HG02938 (cell line): ENCODE measurements at regions not wholly inside any gene's neighbourhood (a gene's known extent, or its start where the extent isn't known, plus 50 kb on each side); places are given as distances from the start of the nearest gene placed in this dataset.
A peak's percentile ranks its signal among the peaks of the same experiment; 100 is the strongest.

Source experiments
- ATAC-seq: cut with Tn5 transposase; IDR thresholded peaks from one replicate; pipeline ENCODE4 v1.9.1; 2021; ENCODE audit warnings: mild to moderate bottlenecking, moderate library complexity; ENCODE audit not compliant: unreplicated experiment

DNA sequence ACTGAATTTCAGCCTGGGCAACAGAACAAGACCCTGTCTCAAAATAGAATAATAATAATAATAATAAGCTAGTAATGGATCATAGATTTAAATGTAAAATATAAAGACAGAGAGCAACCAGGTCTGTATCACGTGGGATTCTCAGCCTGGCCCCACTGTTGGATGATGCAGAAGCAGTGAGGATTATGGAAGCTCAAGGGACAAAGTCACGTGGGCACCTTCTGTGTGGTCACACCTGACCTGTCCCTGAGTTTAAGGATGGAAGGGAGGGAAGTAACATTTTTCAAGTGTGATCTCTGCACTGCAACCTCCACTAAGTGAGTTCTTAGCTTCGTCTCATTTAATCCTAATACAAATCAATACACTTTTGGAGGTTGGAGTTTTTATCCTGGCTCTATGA is 212.5 kb upstream of the IER5L start:
- ATAC-seq = no peak

DNA sequence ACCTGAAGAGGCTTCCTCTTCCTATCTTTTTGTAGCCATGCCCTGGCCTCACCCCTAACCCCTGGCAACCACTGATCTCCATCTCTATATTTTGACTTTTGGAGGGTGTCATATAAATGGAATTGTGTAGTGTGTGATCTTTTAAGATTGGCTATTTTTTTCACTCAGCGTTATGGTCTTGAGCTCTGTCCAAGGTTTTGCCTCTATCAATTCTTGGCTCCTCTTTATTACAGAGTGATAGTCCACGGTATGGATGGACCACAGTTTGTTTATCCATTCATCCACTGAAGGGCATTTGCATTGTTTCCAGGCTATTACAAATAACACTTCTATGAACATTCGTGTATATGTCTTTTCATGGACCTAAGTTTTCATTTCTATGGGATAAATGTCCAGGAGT is 209.8 kb upstream of the IER5L start:
- no peak for ATAC-seq

DNA sequence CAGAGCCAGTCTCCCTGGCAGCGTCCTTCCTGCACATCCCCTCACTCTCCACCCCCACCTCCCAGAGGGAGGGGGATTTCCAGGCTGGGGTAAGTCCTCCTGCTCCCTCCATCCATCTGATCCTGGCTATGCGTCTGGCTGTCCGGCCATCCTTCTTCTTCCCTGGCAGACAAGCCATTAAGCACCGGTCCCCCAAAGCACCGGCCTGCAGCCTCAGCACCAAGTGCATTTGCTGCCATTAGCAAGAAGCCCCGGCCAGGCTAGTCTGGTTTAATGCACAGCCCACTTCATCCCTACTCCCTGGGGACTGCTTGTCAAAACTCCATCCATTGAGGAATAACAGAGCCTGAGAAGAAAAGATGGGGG is 208.7 kb upstream of the IER5L start:
- ATAC-seq = no peak

DNA sequence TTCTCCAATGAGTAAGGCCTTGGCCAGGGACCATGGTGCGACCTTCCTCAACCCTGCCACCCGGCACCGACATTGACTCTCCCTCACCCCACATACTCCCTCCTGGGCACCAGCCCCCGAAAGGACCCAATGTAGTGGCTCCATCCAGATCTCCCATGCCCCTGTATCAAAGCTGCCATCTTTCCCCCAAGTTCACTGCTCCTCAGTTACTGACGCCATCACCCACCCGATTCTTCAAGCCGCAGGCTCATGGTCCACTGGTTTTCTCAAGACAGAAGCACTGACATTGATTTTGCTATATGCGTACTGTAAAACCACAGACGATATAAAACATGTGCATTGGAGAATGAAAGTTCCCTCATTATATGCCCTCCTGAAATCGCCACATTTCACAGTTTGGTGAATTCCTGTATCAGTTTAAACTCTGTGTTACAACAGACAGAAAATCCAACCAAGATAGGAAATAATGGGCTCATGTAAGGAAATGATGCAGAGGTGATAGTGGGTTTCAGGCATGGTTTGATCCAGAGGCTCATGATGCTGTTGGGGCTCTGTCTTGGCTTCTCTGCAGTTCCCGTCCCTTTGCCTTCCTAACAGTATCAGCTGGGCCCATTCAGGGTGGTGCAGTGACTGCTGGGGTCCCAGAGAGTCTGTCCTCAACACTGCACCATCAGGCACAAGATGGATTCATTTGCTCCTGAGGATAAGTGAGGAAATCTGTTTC is 207.3 kb upstream of the IER5L start:
- ATAC-seq = no peak

DNA sequence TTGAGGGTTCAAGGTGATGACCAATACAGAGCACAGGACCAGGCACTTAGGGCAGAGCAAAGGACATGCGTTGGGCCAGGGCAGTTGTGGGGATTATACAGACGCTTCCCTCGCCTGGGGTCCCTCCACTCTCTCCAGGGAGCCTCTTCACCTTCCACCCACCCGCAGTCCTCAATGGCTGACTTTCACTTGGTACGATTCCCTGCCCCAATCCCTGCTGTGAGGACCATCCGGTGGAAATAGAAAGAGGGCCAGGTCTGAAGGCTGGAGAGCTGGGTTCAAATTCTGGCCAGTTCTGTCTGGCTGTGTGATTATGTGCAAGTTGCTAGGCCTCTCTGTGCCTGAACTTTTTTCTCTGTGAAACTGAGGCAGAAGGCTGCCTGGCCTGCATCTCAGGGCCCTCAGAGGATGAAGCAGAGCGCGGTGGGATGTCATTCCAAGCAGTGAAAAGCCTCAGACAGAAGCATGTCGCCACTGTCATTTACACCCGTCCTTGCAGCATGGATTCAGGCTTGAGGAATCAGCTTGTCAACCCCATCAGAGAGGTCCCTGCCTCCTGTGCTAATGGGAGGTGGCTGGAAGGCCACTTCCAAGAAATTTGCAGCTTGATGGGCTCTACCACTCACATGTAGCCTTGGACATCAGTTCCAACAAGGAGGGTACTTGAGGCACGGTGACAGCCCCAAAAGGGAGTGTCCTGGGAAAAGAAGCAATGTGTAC is 206.6 kb upstream of the IER5L start:
- ATAC-seq = no peak

DNA sequence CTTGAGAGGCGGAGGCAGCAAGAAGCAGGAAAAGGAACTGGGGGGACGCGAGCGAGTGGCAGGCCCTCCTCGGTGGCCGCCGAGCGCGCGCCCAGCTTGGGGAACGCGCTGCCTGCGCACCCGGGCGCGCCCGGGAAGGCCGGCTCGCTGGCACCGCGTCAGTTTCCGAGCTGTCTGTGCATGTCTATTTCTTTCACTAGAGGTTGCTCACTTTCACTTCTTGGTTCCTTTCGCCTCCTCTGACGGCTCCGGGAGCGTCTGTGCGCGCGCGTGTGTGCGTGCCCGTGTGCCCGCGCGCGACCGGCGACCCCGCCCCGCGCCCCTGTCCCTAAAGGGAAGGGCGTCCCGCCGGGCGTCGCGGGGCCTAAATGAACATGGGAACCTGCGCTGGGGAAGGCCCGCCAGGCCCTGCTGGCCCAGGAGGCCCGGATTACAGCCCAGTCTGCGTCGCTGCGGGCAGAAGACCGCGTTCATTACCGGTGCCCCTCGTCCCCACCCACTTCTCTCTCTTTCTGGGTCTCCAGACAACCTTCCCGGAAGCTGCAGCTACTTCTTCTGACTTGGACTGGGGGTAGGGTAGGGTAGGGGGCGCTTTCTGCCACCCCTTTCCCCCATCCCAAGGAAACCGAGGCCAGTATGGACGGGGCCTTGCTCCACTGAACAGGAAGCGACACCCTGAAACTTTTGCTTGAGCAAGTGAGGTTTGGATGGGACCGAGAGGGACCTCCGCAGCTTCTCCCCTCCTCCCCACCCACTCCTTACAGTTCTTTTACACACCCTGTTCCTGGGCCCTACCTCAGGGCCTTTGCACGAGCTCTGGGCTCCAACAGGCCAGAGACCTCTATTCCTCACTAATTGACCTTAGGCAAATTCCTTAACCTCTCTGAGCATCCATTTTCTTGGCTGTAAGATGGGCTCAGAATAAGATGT is 205.8 kb upstream of the IER5L start:
- peak; percentile 58 for ATAC-seq

DNA sequence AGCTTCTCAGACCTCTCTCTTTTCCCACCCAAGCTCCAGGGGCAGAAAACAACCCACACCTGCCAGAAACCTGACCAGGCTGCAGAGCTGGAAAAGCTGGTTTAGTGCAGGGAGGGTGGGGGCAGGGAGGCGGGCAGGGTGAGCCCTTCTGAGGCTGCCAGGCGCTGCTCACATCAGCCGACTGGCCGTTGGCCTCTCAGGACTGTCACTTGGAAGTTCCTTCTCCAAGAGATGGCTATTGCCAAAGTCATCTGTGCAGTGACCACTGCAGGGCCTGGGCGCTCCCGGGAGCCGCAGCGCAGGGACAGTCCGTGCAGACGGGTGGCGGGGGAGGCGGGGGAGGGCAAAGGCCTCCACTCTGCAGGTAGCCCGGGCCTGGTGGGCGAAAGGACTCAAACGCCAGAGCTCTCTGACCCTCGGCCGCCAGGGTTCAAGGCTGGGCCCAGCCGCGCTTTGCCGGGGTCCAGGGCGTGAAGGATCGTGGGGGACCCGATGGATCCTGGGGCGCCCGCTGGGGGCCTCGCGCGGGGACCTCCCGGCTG is 205.0 kb upstream of the IER5L start:
- ATAC-seq = no peak

DNA sequence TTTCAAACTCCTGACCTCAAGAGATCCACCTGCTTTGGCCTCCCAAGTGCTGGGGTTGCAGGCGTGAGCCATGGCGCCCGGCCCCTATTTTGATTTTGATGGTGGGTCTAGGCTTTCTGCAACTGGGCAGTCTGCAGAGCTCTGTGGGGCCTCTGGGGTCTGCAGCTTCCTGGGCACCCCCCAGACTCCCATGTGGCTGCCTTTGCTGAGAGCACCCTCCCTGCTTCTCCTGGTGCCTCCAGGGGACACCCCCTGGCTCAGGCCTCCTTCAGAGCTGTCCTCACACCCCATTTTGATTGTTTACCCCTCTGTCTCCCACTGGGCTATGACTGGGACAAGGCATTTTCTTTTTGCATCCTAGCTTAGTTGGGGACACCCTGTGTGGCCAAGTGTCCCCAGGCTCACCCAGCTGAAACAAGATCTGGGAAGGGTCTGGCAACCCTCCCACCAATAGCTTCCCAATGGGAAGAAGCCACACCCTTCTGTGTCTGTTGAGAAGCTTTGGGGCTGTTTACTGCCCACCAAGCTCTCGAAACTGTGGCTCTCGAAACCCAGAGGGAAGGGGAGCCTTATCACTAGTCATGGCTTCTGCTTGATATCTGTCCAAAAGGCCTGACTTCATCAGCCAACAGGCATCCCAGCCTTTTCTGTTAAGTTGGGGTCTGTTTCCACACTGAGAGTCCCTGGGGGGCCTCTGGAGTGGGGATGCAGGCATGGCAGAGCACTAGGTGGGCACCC is 204.4 kb upstream of the IER5L start:
- ATAC-seq = no peak

DNA sequence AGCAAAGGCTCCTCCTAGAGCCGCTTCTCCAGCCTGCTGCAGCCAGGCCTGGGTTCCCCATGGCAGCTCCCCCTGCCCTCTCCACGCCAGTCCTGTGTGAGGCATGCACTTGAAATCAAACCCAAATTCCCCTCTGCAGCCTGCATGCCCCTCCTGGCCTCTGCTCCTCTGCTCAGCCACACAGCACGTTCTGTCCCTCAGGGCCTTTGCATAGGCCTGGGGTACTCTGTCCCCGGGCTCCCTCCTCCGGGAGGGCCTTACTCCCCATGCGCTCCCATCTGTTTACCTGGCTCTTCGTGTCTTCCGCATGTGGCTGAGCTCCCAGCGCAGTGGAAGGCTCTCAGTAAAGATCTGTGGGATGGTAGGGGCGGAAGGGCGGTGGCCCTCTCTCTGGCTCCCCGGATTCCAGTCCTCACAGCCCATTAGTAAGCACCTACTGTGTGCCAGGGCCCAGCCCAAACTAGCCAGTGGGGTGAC is 203.5 kb upstream of the IER5L start:
- ATAC-seq = no peak

DNA sequence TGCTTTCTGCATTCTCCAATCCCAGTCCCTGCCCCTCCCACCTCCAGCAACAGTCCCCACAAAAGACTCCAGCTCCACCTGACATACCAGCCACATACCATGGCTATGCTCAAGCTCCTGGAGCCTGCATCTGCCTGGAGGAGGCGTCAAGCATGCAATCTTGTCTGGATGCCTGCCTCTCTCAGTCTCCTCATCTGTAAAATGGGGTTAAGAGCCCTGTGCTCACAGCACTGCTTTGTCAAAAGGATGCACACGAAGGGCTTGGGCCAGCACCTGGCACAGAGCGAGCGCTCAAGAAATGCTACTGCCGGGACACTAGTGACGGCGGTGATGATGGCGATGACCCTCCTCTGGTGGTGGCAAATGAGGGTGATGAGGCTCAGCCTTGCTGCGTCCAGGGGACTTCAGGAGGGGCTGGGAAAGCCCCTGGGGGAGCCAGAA is 202.9 kb upstream of the IER5L start:
- no peak for ATAC-seq

DNA sequence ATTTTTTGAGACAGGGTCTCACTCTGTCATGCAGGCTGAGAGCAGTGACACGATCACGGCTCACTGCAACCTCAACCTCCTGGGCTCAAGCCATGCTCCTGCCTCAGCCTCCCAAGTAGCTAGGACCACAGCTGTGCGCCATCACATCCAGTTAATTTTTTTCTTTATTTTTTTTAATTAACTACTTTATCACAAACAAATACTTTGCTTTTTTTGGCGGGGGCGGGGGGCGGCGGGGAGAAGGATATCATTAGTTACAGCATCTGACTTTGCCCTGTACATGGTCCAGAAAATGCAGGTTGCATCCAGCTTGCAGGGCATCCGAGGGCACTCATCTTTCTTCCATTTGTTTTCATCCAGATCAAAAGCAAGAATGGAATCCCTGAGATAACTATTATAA is 201.8 kb upstream of the IER5L start:
- no peak for ATAC-seq

DNA sequence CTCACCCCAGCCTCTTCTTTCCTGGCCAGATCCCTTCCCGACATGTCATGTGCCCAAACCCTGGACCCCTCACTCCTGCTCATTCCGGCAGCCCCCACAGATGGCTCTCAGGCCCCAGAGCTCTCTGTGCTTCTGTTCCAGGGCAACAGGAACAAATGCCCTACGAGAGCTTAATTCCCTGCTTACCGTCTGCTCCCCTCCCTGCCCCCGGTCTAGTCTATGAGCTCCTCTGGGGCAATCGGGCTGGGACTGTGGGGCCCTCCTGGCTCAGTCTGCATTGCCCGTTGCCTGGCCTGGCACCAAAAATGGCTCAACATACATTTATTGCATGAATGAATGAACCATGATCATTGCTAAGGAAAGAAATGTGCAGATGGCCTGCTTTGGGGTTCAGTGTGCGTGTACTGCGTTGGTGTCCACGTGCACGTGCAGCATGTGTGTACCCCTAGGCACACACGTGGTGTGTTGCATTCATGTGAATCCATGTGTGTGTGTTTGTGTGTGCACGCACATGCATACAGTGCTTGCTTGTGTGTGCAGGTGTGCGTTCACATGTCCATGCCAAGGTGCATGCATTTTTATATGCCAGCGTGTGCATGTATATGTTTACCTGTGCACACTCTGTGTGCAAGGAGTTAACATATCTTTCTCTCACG is 201.2 kb upstream of the IER5L start:
- ATAC-seq = no peak

DNA sequence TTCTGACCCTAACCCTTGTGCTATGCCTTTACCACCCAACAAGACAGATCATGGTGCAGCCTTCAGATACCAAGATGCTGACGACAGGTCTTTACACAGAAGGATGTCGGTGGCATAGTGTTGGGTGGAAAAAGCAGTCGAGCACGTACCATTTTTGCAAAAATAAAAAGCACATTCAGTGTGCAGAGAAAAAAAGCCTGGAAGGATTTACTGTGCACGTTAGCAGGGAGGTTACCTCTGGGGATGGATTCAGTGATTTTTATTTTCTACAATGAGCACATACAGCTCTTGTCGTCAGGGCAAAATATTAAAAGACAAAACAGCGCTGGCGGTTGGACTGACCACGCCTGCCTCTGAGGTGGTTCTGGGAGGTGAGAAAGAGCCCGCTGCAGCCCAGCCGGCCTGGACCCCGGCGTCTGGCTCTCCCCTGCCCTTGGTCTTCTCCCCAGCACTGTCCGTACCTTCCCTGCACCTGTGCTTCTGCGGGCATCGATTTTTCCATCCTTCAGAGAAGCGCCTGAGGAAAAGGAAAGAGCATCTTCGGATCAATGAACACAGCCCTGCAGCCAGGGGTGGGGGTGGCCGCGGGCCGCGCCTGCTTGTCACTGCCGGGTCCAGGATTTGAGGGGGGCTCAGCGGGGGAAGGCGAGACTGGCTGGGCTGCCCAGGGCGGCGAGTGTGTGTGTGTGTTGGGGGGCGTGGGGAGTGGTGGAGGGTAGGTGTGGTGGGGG is 200.0 kb upstream of the IER5L start:
- ATAC-seq = no peak

DNA sequence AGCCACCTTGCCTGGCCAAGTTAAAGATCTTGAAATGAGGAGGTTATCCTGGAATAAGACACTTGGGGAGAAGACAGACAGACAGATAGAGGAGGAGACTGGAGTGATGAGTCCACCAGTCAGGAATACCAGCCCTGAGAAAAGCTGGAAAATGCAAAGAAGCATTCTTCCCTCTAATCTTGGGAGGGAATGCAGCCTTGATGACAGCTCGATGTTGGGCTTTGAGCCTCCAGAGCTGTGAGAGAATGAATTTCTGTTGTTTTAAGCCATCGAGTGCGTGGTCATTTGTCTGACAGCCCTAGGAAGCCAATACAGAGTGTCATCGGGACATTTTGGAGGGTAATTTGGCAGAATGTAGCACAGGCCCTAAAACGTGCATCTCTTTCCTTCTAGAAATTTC is 199.1 kb upstream of the IER5L start:
- ATAC-seq = no peak

DNA sequence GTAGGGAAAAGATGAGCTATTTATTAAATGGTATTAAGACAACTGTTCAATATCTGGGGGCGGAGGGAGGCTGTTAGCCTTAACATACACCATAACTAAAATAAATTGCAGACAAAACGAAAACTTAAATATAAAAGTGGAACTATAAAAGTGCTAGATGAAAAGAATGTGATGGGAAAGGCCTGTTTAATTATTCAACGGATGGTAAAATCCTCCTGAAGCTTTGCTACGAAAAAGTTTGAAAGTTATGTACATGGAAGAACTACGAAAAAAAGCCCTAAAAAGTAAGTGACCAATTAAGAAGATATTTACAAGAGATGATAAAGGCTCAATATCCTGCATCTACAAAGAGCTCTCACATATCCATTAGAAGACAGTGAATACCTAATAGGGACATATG is 197.8 kb upstream of the IER5L start:
- no peak for ATAC-seq

DNA sequence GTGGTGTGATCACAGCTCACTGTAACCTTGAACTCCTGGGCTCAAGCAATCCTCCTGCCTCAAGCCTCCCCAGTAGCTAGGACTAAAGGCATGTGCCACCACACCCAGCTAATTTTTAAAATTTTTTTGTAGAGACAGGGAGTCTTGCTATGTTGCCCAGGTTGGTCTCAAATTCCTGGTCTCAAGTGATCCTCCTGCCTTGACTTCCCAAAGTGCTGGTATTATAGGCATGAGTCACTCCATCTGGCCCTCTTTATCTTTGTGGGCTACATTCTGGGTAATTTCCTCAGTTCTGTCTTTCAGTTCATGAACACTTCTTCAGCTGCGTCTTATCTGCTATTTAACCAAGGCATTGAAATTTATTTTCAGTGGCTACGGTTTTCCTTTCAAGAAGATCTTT is 196.6 kb upstream of the IER5L start:
- ATAC-seq = no peak

DNA sequence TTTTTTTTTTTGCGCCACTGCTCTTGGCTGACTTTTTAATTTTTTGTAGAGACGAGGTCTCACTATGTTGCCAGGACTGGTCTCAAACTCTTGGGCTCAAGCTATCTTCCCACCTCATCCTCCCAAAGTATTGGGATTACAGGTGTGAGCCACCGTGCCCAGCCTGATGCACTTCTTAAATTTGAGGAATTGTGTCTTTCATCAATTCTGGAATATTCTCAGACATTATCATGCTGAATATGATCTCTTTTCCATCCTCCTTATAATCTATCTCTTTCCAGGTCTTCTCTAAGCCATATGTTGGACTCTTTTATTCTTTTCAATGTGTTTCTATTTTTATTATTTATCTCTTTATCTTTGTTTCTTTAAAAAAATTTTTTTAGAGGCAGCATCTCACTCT is 196.2 kb upstream of the IER5L start:
- no peak for ATAC-seq

DNA sequence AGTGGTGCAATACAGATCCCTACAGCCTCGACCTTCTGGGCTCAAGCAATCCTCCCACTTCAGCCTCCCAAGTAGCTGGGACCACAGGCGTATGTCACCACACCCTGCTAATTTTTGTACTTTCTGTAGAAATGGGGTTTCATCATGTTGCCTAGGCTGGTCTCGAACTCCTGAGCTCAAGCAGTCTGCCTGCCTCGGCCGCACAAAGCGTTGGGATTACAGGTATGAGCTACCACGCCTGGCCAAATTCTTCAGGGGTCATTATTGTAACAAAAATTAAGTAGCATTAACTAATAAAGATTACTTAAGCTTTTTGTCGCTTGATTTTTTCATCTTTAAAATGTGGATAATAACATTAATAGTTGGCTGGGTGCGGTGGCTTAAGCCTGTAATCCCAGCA is 195.3 kb upstream of the IER5L start:
- ATAC-seq = no peak

DNA sequence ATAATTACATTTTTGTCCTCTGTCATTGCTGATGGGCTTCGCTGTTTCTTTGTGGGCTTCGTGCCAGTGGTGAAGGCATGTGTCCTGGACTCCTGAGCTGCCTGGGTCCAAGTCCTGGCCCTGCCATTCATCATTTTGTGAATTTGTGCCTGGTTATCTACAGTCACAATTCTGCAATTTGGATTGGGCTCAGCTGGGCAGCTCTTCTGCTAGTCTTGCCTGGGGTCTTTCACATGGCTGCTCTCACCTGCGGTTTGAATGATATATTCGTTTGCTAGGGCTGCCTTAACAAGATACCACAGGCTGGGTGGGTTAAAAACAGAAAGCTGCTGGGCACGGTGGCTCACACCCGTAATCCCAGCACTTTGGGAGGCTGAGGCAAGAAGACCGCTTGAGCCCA is 192.7 kb upstream of the IER5L start:
- ATAC-seq = no peak
